ENCODE measurements at regions not wholly inside any gene's neighbourhood (a gene's known extent, or its start where the extent isn't known, plus 50 kb on each side); places are given as distances from the start of the nearest gene placed in this dataset.

GRCh38 chr2:150863691-150864090 lies 376.2 kb upstream of the RND3 start:
- ChIA-PET CTCF (no interaction called here), POLR2A (no interaction called here)
- H3K27ac ChIP-seq (ENCODE audit: extremely low read depth, low read depth, low read length), result no peak overlapping the region
- no peak overlapping the region for H3K4me3 ChIP-seq (ENCODE audit: low read depth, low read length)
- H3K9me3 ChIP-seq (ENCODE audit: control insufficient read depth, insufficient read depth, low read depth, low read length), result no peaks in the 10 kb centered on the region
- H3K36me3 ChIP-seq (ENCODE audit: control insufficient read depth in 2 of 2, insufficient read depth in 1 of 2, low read length in 2 of 2), result no peaks in the 10 kb centered on the region
- TF ChIP-seq PATZ1 (tag by site-specific recombination; IDR thresholded peaks at IDR 0.05), result no peak
- no peak for TF ChIP-seq ZNF19 (tag by site-specific recombination; IDR thresholded peaks at IDR 0.05; ENCODE audit: low read depth)
- no peaks in the 10 kb centered on the region for H3K4me1 ChIP-seq (ENCODE audit: control insufficient read depth, insufficient read depth, low read length)

GRCh38 chr2:150860301-150860700 lies 372.8 kb upstream of the RND3 start:
- Histone ChIP-seq H3K36me3 (ENCODE audit: control insufficient read depth in 2 of 2, insufficient read depth in 1 of 2, low read length in 2 of 2) (no peaks in the 10 kb centered on the region), H3K9me3 (ENCODE audit: control insufficient read depth, insufficient read depth, low read depth, low read length) (no peaks in the 10 kb centered on the region), H3K4me3 (ENCODE audit: low read depth, low read length) (no peak overlapping the region), H3K4me1 (ENCODE audit: control insufficient read depth, insufficient read depth, low read length) (no peaks in the 10 kb centered on the region), H3K27ac (ENCODE audit: extremely low read depth, low read depth, low read length) (no peak overlapping the region)
- TF ChIP-seq ZNF341 (tag by site-specific recombination; IDR thresholded peaks at IDR 0.05; ENCODE audit: low read depth), result no peak
- TF ChIP-seq ZNF10 (tag by site-specific recombination; IDR thresholded peaks at IDR 0.05), result no peak
- TF ChIP-seq ZNF777 (tag by site-specific recombination; IDR thresholded peaks at IDR 0.05; ENCODE audit: borderline replicate concordance), result no peak
- TF ChIP-seq ZNF555 (tag by site-specific recombination; conservative IDR thresholded peaks at IDR 0.05), result no peak
- TF ChIP-seq ZNF624 (tag by site-specific recombination; IDR thresholded peaks at IDR 0.05), result no peak
- no peak for TF ChIP-seq PBX3 (CRISPR knock-in tag; IDR thresholded peaks at IDR 0.05)
- TF ChIP-seq ZNF561 (tag by site-specific recombination; IDR thresholded peaks at IDR 0.05; ENCODE audit: borderline replicate concordance), result no peak
- TF ChIP-seq MZF1 (tag by site-specific recombination; IDR thresholded peaks at IDR 0.05; ENCODE audit: borderline replicate concordance), result no peak
- no peak for TF ChIP-seq SETDB1 (IDR thresholded peaks at IDR 0.05; ENCODE audit: insufficient read length, low read length)
- no peak for TF ChIP-seq TSHZ1 (tag by site-specific recombination; IDR thresholded peaks at IDR 0.05; ENCODE audit: borderline replicate concordance)
- TF ChIP-seq ZNF366 (tag by site-specific recombination; conservative IDR thresholded peaks at IDR 0.05), result no peak
- no peak for TF ChIP-seq ZNF785 (tag by site-specific recombination; IDR thresholded peaks at IDR 0.05)
- no peak for TF ChIP-seq CTCF (tag by site-specific recombination; IDR thresholded peaks at IDR 0.05)
- TF ChIP-seq HOXC10 (CRISPR knock-in tag; IDR thresholded peaks at IDR 0.05), result no peak
- TF ChIP-seq ZNF707 (tag by site-specific recombination; IDR thresholded peaks at IDR 0.05), result no peak
- no peak for TF ChIP-seq REPIN1 (tag by site-specific recombination; IDR thresholded peaks at IDR 0.05; ENCODE audit: low read depth)
- TF ChIP-seq ZNF18 (tag by site-specific recombination; IDR thresholded peaks at IDR 0.05), result no peak
- no peak for TF ChIP-seq ZNF335 (tag by site-specific recombination; conservative IDR thresholded peaks at IDR 0.05)
- no peak for TF ChIP-seq ZNF311 (tag by site-specific recombination; IDR thresholded peaks at IDR 0.05; ENCODE audit: borderline replicate concordance)
- no peak for TF ChIP-seq ZNF223 (tag by site-specific recombination; IDR thresholded peaks at IDR 0.05)
- ChIA-PET POLR2A (no interaction called here), CTCF (interaction anchor here (0.8 kb wide), 1 partner anchor 975 kb away, joined by 3 read pairs; no protein-coding TSS in a partner anchor)

All from HEK293 (cell line).